Fibroblast of mammary gland (primary cell): ENCODE measurements at regions not wholly inside any gene's neighbourhood (a gene's known extent, or its start where the extent isn't known, plus 50 kb on each side); places are given as distances from the start of the nearest gene placed in this dataset.

Experiments
- DNase-seq: peaks from one replicate; pipeline ENCODE4 v3.0.0-alpha.2; 2010; ENCODE audit warnings: low read depth
- H3K4me3 ChIP-seq: 2 replicates; pipeline ENCODE4 v1.5.1; 2011; ENCODE audit warnings: low read depth, mild to moderate bottlenecking, low read length, moderate library complexity; ENCODE audit not compliant: control insufficient read depth
- TF ChIP-seq, protein P1 (sequence below): conservative IDR thresholded peaks from 2 replicates; pipeline ENCODE4 v1.5.1; 2011; ENCODE audit warnings: low read depth, low read length, inconsistent platforms; ENCODE audit not compliant: control insufficient read depth, insufficient read depth

- no peak overlapping the region for H3K4me3 ChIP-seq
- DNase-seq: no peak
- TF ChIP-seq, protein P1, sequence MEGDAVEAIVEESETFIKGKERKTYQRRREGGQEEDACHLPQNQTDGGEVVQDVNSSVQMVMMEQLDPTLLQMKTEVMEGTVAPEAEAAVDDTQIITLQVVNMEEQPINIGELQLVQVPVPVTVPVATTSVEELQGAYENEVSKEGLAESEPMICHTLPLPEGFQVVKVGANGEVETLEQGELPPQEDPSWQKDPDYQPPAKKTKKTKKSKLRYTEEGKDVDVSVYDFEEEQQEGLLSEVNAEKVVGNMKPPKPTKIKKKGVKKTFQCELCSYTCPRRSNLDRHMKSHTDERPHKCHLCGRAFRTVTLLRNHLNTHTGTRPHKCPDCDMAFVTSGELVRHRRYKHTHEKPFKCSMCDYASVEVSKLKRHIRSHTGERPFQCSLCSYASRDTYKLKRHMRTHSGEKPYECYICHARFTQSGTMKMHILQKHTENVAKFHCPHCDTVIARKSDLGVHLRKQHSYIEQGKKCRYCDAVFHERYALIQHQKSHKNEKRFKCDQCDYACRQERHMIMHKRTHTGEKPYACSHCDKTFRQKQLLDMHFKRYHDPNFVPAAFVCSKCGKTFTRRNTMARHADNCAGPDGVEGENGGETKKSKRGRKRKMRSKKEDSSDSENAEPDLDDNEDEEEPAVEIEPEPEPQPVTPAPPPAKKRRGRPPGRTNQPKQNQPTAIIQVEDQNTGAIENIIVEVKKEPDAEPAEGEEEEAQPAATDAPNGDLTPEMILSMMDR: no peak
Measured at GRCh38 chr10:78875331-78875877, 193.4 kb upstream of the ZMIZ1 start.

DNA sequence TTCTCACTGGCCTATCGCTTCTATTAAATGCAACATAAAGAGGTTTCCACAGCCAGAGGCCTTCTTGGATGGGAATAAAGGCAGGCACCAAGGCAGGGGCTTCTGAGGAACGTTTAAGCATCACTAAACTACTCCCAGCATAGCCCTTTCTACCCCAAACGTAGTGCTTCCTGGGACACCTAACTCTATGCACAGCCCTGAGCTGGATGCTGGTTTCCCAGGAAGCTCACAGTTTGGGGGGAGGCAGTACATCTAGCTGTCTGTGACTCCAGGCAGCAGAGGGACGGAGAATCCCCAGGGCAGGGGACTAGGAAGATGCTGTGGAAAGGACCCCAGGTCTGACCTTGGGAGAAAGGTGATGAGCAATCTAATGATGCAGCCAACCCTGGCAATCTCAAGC is 192.8 kb upstream of the ZMIZ1 start:
- TF ChIP-seq, protein P1: no peak
- no peak for DNase-seq
- no peak overlapping the region for H3K4me3 ChIP-seq

- TF ChIP-seq, protein P1: no peak
- no peak overlapping the region for H3K4me3 ChIP-seq
- DNase-seq: no peak
Measured at GRCh38 chr10:78876449-78876848, 192.3 kb upstream of the ZMIZ1 start.

- no peak for DNase-seq
- TF ChIP-seq, protein P1: no peak
- no peak overlapping the region for H3K4me3 ChIP-seq
Measured at GRCh38 chr10:78879621-78880020, 189.1 kb upstream of the ZMIZ1 start.

- TF ChIP-seq, protein P1: no peak
- no peak for DNase-seq
Measured at GRCh38 chr10:78886129-78886528, 182.6 kb upstream of the ZMIZ1 start.

DNA sequence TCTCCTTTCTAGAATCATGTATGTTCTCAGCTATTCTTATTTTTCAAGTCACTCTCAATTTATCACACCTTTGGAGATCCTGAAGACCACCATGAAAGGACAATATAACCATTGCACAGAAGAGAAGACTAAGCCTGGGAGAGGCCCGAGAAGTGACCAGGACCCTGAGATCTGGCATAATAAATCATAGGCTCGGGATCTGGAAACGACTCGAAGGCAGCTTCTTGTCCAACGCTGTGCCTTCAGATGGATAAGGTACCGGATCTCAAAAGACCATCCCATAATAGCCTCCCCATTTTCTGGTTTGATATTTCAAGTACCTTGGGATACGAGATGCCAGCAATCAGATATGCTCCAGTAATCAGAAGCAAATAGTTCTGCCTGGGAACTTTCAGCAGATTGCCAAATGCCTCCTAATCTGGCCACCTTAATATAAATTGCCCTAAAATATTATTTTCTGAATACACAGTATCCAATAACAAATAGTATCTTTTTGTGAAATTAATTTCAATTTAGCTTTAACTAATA is 179.2 kb upstream of the ZMIZ1 start:
- H3K4me3 ChIP-seq: no peak overlapping the region
- TF ChIP-seq, protein P1: no peak

More at GRCh38 chr10:78886129-78886528, 182.6 kb upstream of the ZMIZ1 start:
- no peak overlapping the region for H3K4me3 ChIP-seq

DNA sequence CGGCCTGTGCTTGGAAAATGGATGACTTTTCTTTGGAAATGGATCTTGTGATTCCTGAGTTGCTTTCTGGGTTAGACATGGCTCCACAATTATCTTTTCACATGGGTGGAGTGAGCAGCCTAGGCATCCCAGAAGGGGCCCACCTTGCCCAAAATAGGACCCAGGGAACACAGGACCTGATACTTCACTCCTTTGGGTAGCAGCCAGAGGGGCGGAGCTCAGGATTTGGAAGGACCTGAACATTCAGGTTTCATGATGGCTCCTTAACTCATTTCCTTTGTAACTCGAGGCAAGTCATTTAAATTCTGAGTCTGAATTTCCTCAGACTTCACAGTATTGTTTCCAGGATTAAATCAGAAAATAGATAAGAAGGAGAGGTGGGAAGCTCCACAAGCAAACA is 178.3 kb upstream of the ZMIZ1 start:
- DNase-seq: no peak
- no peak overlapping the region for H3K4me3 ChIP-seq
- TF ChIP-seq, protein P1: no peak

More for the DNA sequence above, 179.2 kb upstream of the ZMIZ1 start:
- no peak for DNase-seq
